ENCODE measurements at regions not wholly inside any gene's neighbourhood (a gene's known extent, or its start where the extent isn't known, plus 50 kb on each side); places are given as distances from the start of the nearest gene placed in this dataset.

DNA sequence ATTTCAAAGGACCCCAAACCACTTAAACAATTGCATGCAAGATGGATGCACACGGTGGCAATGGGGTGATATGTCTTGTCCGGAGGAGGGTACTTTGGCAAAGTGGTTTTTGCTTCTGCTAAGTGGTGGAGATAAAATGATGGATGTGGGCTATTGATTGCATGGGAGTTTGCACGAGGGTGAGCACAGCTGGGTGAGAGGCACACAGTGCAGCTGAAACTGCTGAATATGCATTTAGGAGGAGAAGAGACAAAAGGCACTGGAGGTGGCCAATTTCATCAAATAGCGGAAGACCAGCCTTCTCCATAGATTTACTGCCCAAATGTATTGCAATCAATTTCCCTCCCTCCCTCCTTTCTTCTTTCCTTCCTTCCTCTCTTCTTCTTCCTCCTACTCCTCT lies 414.4 kb upstream of the EEF2KMT start:
- no peak overlapping the region for H3K9ac ChIP-seq (ENCODE audit: low read length)
- no peaks in the 10 kb centered on the region for H3K79me2 ChIP-seq (ENCODE audit: insufficient read depth, low read length)

DNA sequence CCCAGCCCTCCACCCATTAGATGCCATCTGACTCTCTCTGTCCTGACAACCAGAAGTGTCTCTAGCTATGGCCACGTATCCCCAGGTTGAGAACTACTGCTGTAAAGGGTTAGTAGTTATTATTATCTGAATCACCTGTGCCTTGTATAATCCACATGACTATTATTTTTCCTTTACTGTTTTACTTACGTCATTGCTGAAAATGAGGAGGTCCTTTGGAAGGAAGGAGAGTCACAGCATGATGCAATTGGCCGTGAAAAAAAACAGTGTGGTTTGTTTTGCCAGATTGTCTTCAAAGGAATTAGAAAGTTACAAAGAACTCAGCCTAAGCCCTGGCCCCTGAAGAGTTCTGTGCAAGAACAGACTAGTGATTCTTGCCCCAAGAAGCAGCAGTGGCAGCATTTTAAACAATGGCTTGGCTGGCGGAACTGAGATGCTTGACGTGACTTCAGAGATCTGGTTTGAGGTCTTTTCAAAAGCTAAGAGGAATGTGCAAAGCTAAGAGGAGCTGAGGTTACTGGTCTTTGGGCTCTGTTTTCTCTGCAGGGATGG lies 413.3 kb upstream of the EEF2KMT start:
- no peak for TF ChIP-seq EZH2phosphoT487 (conservative IDR thresholded peaks at IDR 0.05; ENCODE audit: low read length)
- TF ChIP-seq, protein P1, sequence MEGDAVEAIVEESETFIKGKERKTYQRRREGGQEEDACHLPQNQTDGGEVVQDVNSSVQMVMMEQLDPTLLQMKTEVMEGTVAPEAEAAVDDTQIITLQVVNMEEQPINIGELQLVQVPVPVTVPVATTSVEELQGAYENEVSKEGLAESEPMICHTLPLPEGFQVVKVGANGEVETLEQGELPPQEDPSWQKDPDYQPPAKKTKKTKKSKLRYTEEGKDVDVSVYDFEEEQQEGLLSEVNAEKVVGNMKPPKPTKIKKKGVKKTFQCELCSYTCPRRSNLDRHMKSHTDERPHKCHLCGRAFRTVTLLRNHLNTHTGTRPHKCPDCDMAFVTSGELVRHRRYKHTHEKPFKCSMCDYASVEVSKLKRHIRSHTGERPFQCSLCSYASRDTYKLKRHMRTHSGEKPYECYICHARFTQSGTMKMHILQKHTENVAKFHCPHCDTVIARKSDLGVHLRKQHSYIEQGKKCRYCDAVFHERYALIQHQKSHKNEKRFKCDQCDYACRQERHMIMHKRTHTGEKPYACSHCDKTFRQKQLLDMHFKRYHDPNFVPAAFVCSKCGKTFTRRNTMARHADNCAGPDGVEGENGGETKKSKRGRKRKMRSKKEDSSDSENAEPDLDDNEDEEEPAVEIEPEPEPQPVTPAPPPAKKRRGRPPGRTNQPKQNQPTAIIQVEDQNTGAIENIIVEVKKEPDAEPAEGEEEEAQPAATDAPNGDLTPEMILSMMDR (IDR thresholded peaks at IDR 0.05; ENCODE audit: insufficient read depth, low read length, poor library complexity, severe bottlenecking): no peak
- H3K79me2 ChIP-seq (ENCODE audit: insufficient read depth, low read length): no peaks in the 10 kb centered on the region
- no peaks in the 10 kb centered on the region for H4K20me1 ChIP-seq (ENCODE audit: low read depth, low read length)
- H3K4me3 ChIP-seq (ENCODE audit: insufficient read depth, low read length, poor library complexity, severe bottlenecking): no peak overlapping the region
- no peak overlapping the region for H3K9ac ChIP-seq (ENCODE audit: low read length)
- H3K36me3 ChIP-seq (ENCODE audit: low read length): no peaks in the 10 kb centered on the region
- no peaks in the 10 kb centered on the region; the same call in 1 of the 2 replicates for H3K27me3 ChIP-seq (ENCODE audit: low read length)
- H3F3A ChIP-seq (ENCODE audit: insufficient read depth): no peaks in the 10 kb centered on the region
- H3K27ac ChIP-seq (ENCODE audit: low read depth, low read length): no peak overlapping the region
- H2AFZ ChIP-seq (ENCODE audit: low read depth, low read length, severe bottlenecking): no peak overlapping the region
- H3K4me2 ChIP-seq (ENCODE audit: low read depth, low read length, poor library complexity, severe bottlenecking): no peak overlapping the region
- H3K9me3 ChIP-seq (ENCODE audit: insufficient read depth, low read length): no peaks in the 10 kb centered on the region
- no peaks in the 10 kb centered on the region for H3K9me2 ChIP-seq (replicated peaks; ENCODE audit: insufficient read depth, low read length)

More for the DNA sequence above, 414.4 kb upstream of the EEF2KMT start:
- H4K20me1 ChIP-seq (ENCODE audit: low read depth, low read length): no peaks in the 10 kb centered on the region
- no peak overlapping the region for H3K27ac ChIP-seq (ENCODE audit: low read depth, low read length)
- no peak overlapping the region for H3K4me3 ChIP-seq (ENCODE audit: insufficient read depth, low read length, poor library complexity, severe bottlenecking)
- no peak overlapping the region for H2AFZ ChIP-seq (ENCODE audit: low read depth, low read length, severe bottlenecking)
- H3K9me3 ChIP-seq (ENCODE audit: insufficient read depth, low read length): no peaks in the 10 kb centered on the region
- no peaks in the 10 kb centered on the region for H3F3A ChIP-seq (ENCODE audit: insufficient read depth)
- no peaks in the 10 kb centered on the region for H3K36me3 ChIP-seq (ENCODE audit: low read length)
- no peaks in the 10 kb centered on the region; the same call in 1 of the 2 replicates for H3K27me3 ChIP-seq (ENCODE audit: low read length)
- H3K4me2 ChIP-seq (ENCODE audit: low read depth, low read length, poor library complexity, severe bottlenecking): no peak overlapping the region
- no peak for TF ChIP-seq EZH2phosphoT487 (conservative IDR thresholded peaks at IDR 0.05; ENCODE audit: low read length)
- TF ChIP-seq, protein P1 (IDR thresholded peaks at IDR 0.05; ENCODE audit: insufficient read depth, low read length, poor library complexity, severe bottlenecking): no peak
- no peaks in the 10 kb centered on the region for H3K9me2 ChIP-seq (replicated peaks; ENCODE audit: insufficient read depth, low read length)

DNA sequence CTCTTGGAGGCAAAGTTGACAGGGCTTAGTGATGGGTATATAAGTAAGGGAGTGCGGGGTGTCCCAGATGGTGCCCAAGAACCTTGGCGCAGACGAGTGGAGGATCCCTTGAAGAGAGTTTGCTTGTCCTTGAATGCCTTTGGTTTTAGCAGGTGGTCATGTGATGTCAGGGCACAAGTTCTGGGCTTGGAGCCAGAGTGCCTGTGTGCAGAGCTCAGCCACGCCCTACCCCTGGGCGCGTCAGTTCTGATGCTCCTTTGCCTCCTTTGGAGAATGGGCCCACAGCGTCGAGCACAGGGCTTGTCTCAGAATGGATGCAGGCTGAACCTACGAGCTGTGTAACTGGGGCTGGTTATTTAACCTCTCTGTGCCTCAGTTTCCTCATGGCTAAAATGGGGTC lies 412.2 kb upstream of the EEF2KMT start:
- no peaks in the 10 kb centered on the region for H3K79me2 ChIP-seq (ENCODE audit: insufficient read depth, low read length)
- H3K27me3 ChIP-seq (ENCODE audit: low read length): no peaks in the 10 kb centered on the region
- H2AFZ ChIP-seq (ENCODE audit: low read depth, low read length, severe bottlenecking): no peak overlapping the region
- H3K4me3 ChIP-seq (ENCODE audit: insufficient read depth, low read length, poor library complexity, severe bottlenecking): no peak overlapping the region
- no peaks in the 10 kb centered on the region for H4K20me1 ChIP-seq (ENCODE audit: low read depth, low read length)
- no peaks in the 10 kb centered on the region for H3K9me2 ChIP-seq (replicated peaks; ENCODE audit: insufficient read depth, low read length)
- H3K9me3 ChIP-seq (ENCODE audit: insufficient read depth, low read length): no peaks in the 10 kb centered on the region
- no peak overlapping the region for H3K27ac ChIP-seq (ENCODE audit: low read depth, low read length)
- H3K4me2 ChIP-seq (ENCODE audit: low read depth, low read length, poor library complexity, severe bottlenecking): no peak overlapping the region
- no peaks in the 10 kb centered on the region for H3F3A ChIP-seq (ENCODE audit: insufficient read depth)
- TF ChIP-seq EZH2phosphoT487 (conservative IDR thresholded peaks at IDR 0.05; ENCODE audit: low read length): no peak
- TF ChIP-seq, protein P1 (IDR thresholded peaks at IDR 0.05; ENCODE audit: insufficient read depth, low read length, poor library complexity, severe bottlenecking): no peak
- no peak overlapping the region for H3K9ac ChIP-seq (ENCODE audit: low read length)
- no peaks in the 10 kb centered on the region for H3K36me3 ChIP-seq (ENCODE audit: low read length)

Data from SU-DHL-6 (cell line).